ENCODE measurements at regions not wholly inside any gene's neighbourhood (a gene's known extent, or its start where the extent isn't known, plus 50 kb on each side); places are given as distances from the start of the nearest gene placed in this dataset.

DNA sequence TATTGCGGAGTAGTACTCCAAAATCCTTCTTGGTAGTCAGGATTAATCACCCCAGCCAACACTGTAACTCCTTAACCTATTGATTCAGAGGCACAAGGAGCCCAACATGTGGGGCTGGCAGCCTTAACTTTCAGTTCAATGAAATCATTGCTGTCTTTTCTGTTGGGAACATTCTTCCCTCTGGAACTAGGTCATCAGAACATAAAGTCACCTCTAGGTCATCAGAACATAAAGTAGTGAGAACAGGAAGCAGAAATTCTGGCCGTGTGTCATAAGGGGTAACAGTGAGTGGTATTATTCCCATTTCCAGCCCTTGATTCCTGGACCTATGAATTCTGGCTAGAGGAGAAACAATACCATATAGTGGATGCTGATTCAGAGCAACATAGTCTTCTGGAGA lies 71.5 kb upstream of the TNIK start:
- no peak for DNase-seq (ENCODE audit: low spot score)
- no peaks in the 10 kb centered on the region for H3K9me3 ChIP-seq (ENCODE audit: low read length)
- H3K27ac ChIP-seq (ENCODE audit: low read depth, low read length, poor library complexity, severe bottlenecking), result no peak overlapping the region
- intact Hi-C loops (cut with micrococcal nuclease; ENCODE audit: unreplicated experiment), result no loop called here
- ChIA-PET POLR2A (no interaction called here), CTCF (ENCODE audit: unreplicated experiment) (no interaction called here)
- no peak overlapping the region for H2AFZ ChIP-seq (ENCODE audit: low read length)
- H4K20me1 ChIP-seq (ENCODE audit: insufficient read depth, low read length), result no peaks in the 10 kb centered on the region
- no peak overlapping the region for H3K4me2 ChIP-seq (ENCODE audit: low read length)
- H3K9me2 ChIP-seq (ENCODE audit: insufficient read depth, low read length), result no peaks in the 10 kb centered on the region
- BruUV-seq (replicated peaks), result no TSS peak
- H3K4me1 ChIP-seq (ENCODE audit: insufficient read depth, low read length, poor library complexity, severe bottlenecking), result no peaks in the 10 kb centered on the region
- no peaks in the 10 kb centered on the region for H3K36me3 ChIP-seq (ENCODE audit: insufficient read depth, low read length)
- no peak overlapping the region for H3K4me3 ChIP-seq (ENCODE audit: low read depth, low read length, poor library complexity, severe bottlenecking)
- H3K79me2 ChIP-seq (ENCODE audit: insufficient read depth, low read depth, low read length), result no peaks in the 10 kb centered on the region
- TF ChIP-seq, protein P1, sequence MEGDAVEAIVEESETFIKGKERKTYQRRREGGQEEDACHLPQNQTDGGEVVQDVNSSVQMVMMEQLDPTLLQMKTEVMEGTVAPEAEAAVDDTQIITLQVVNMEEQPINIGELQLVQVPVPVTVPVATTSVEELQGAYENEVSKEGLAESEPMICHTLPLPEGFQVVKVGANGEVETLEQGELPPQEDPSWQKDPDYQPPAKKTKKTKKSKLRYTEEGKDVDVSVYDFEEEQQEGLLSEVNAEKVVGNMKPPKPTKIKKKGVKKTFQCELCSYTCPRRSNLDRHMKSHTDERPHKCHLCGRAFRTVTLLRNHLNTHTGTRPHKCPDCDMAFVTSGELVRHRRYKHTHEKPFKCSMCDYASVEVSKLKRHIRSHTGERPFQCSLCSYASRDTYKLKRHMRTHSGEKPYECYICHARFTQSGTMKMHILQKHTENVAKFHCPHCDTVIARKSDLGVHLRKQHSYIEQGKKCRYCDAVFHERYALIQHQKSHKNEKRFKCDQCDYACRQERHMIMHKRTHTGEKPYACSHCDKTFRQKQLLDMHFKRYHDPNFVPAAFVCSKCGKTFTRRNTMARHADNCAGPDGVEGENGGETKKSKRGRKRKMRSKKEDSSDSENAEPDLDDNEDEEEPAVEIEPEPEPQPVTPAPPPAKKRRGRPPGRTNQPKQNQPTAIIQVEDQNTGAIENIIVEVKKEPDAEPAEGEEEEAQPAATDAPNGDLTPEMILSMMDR (conservative IDR thresholded peaks at IDR 0.05; ENCODE audit: low read length), result no peak
- TF ChIP-seq EZH2phosphoT487 (IDR thresholded peaks at IDR 0.05; ENCODE audit: borderline replicate concordance, low read depth, low read length), result no peak

- Histone ChIP-seq H3K27ac (ENCODE audit: low read depth, low read length, poor library complexity, severe bottlenecking) (no peak overlapping the region), H3K79me2 (ENCODE audit: insufficient read depth, low read depth, low read length) (no peaks in the 10 kb centered on the region), H3K36me3 (ENCODE audit: insufficient read depth, low read length) (no peaks in the 10 kb centered on the region), H3K9me2 (ENCODE audit: insufficient read depth, low read length) (no peaks in the 10 kb centered on the region), H3K9me3 (ENCODE audit: low read length) (no peaks in the 10 kb centered on the region), H2AFZ (ENCODE audit: low read length) (no peak overlapping the region), H4K20me1 (ENCODE audit: insufficient read depth, low read length) (no peaks in the 10 kb centered on the region), H3K4me1 (ENCODE audit: insufficient read depth, low read length, poor library complexity, severe bottlenecking) (no peaks in the 10 kb centered on the region), H3K4me3 (ENCODE audit: low read depth, low read length, poor library complexity, severe bottlenecking) (no peak overlapping the region), H3K4me2 (ENCODE audit: low read length) (no peak overlapping the region)
- CTCF ChIA-PET (ENCODE audit: unreplicated experiment), result no interaction called here
- DNase-seq (ENCODE audit: low spot score), result no peak
- no peak for TF ChIP-seq EZH2phosphoT487 (IDR thresholded peaks at IDR 0.05; ENCODE audit: borderline replicate concordance, low read depth, low read length)
- TF ChIP-seq, protein P1 (conservative IDR thresholded peaks at IDR 0.05; ENCODE audit: low read length), result no peak
- POLR2A ChIA-PET, result no interaction called here
- intact Hi-C loops (cut with micrococcal nuclease; ENCODE audit: unreplicated experiment), result no loop called here
- BruUV-seq (replicated peaks), result no TSS peak
Observed at GRCh38 chr3:171528102-171528501, 67.9 kb upstream of the TNIK start.

DNA sequence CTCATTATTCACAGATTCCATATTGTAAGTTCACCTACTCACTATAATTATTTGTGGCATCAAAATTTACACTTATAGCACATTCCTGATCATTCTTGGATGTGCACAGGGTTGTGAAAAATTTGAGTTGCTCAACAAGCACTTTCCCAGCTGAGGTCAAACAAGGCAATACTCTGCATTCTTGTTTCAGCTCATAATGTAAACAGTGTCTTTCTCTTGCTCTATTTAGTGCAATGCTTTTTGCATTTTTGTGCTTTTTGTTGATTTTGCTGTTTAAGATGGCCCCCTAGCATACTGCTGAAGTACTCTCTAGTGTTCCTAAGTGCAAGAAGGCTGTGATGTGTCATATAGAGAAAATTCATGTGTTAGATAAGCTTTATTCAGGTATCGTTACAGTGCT lies 66.7 kb upstream of the TNIK start:
- Histone ChIP-seq H3K4me3 (ENCODE audit: low read depth, low read length, poor library complexity, severe bottlenecking) (no peak overlapping the region), H3K4me2 (ENCODE audit: low read length) (no peak overlapping the region), H3K9me2 (ENCODE audit: insufficient read depth, low read length) (no peaks in the 10 kb centered on the region), H2AFZ (ENCODE audit: low read length) (no peak overlapping the region), H3K27ac (ENCODE audit: low read depth, low read length, poor library complexity, severe bottlenecking) (no peak overlapping the region), H3K9me3 (ENCODE audit: low read length) (no peaks in the 10 kb centered on the region), H4K20me1 (ENCODE audit: insufficient read depth, low read length) (no peaks in the 10 kb centered on the region), H3K36me3 (ENCODE audit: insufficient read depth, low read length) (no peaks in the 10 kb centered on the region), H3K4me1 (ENCODE audit: insufficient read depth, low read length, poor library complexity, severe bottlenecking) (no peaks in the 10 kb centered on the region), H3K79me2 (ENCODE audit: insufficient read depth, low read depth, low read length) (no peaks in the 10 kb centered on the region)
- no TSS peak for BruUV-seq (replicated peaks)
- no peak for DNase-seq (ENCODE audit: low spot score)
- intact Hi-C loops (cut with micrococcal nuclease; ENCODE audit: unreplicated experiment), result no loop called here
- ChIA-PET CTCF (ENCODE audit: unreplicated experiment) (no interaction called here), POLR2A (interaction anchor here (0.8 kb wide), 1 partner anchor 11 kb away, joined by 3 read pairs; no protein-coding TSS in a partner anchor)
- TF ChIP-seq, protein P1 (conservative IDR thresholded peaks at IDR 0.05; ENCODE audit: low read length), result no peak
- no peak for TF ChIP-seq EZH2phosphoT487 (IDR thresholded peaks at IDR 0.05; ENCODE audit: borderline replicate concordance, low read depth, low read length)

All from OCI-LY7 (cell line).